H9 (cell line): ENCODE measurements at regions not wholly inside any gene's neighbourhood (a gene's known extent, or its start where the extent isn't known, plus 50 kb on each side); places are given as distances from the start of the nearest gene placed in this dataset.

Source experiments
- DNase-seq: peaks from one replicate; pipeline ENCODE4 v3.0.0-alpha.2; 2017
- H2AFZ ChIP-seq: one replicate; pipeline ENCODE4 v1.6.1; 2013; ENCODE audit warnings: mild to moderate bottlenecking, low read length, control low read depth, moderate library complexity
- H2AK5ac ChIP-seq: 2 replicates; pipeline ENCODE4 v1.6.1; 2013; ENCODE audit warnings: low read length, control low read depth, mixed read lengths; ENCODE audit not compliant: insufficient read length
- H2BK120ac ChIP-seq: one replicate; pipeline ENCODE4 v1.6.1; 2013; ENCODE audit warnings: low read depth, mild to moderate bottlenecking, low read length, control low read depth, inconsistent platforms; ENCODE audit not compliant: poor library complexity, severe bottlenecking
- H2BK12ac ChIP-seq: 2 replicates; pipeline ENCODE4 v1.6.1; 2013; ENCODE audit warnings: low read length, control low read depth, mixed read lengths, low read depth; ENCODE audit not compliant: insufficient read length
- H2BK15ac ChIP-seq: 2 replicates; pipeline ENCODE4 v1.6.1; 2013; ENCODE audit warnings: low read depth, low read length, control low read depth
- H2BK20ac ChIP-seq: one replicate; pipeline ENCODE4 v1.6.1; 2013; ENCODE audit warnings: low read depth, mild to moderate bottlenecking, low read length, control low read depth, inconsistent platforms; ENCODE audit not compliant: poor library complexity, severe bottlenecking
- H2BK5ac ChIP-seq: 2 replicates; pipeline ENCODE4 v1.6.1; 2013; ENCODE audit warnings: low read length, control low read depth, mixed read lengths; ENCODE audit not compliant: insufficient read length
- H3K14ac ChIP-seq: 2 replicates; pipeline ENCODE4 v1.6.1; 2013; ENCODE audit warnings: low read length, control low read depth; ENCODE audit not compliant: insufficient read depth
- H3K18ac ChIP-seq: 2 replicates; pipeline ENCODE4 v1.6.1; 2013; ENCODE audit warnings: low read depth, mild to moderate bottlenecking, mixed read lengths, low read length, control low read depth; ENCODE audit not compliant: insufficient read length
- H3K23ac ChIP-seq: 2 replicates; pipeline ENCODE4 v1.6.1; 2013; ENCODE audit warnings: low read length, control low read depth, mixed read lengths, low read depth; ENCODE audit not compliant: insufficient read length
- H3K23me2 ChIP-seq: 2 replicates; pipeline ENCODE4 v1.6.1; 2013; ENCODE audit warnings: low read depth, mild to moderate bottlenecking, mixed read lengths, low read length, control low read depth; ENCODE audit not compliant: insufficient read length, poor library complexity, severe bottlenecking
- H3K27ac ChIP-seq: 2 replicates; pipeline ENCODE4 v1.5.1; 2013; ENCODE audit warnings: low read length, control low read depth, mixed read lengths, low read depth; ENCODE audit not compliant: insufficient read length
- H3K27me3 ChIP-seq: 2 replicates; pipeline ENCODE4 v1.6.1; 2013; ENCODE audit warnings: low read length, control low read depth, inconsistent platforms; ENCODE audit not compliant: insufficient read depth
- H3K4ac ChIP-seq: 2 replicates; pipeline ENCODE4 v1.6.1; 2013; ENCODE audit warnings: low read depth, mild to moderate bottlenecking, control low read depth, inconsistent platforms, low read length, moderate library complexity
- H3K4me1 ChIP-seq: 2 replicates; pipeline ENCODE4 v1.6.1; 2013; ENCODE audit warnings: low read length, control low read depth, inconsistent platforms; ENCODE audit not compliant: insufficient read depth
- H3K4me2 ChIP-seq: 2 replicates; pipeline ENCODE4 v1.6.1; 2013; ENCODE audit warnings: low read length, control low read depth, mixed read lengths; ENCODE audit not compliant: insufficient read length, insufficient read depth
- H3K56ac ChIP-seq: 2 replicates; pipeline ENCODE4 v1.6.1; 2013; ENCODE audit warnings: low read depth, mild to moderate bottlenecking, mixed read lengths, low read length, control low read depth; ENCODE audit not compliant: insufficient read length
- H3K79me1 ChIP-seq: 2 replicates; pipeline ENCODE4 v1.6.1; 2013; ENCODE audit warnings: low read depth, mild to moderate bottlenecking, moderate library complexity, low read length, control low read depth, inconsistent platforms; ENCODE audit not compliant: insufficient read depth, poor library complexity, severe bottlenecking
- H3K79me2 ChIP-seq: 2 replicates; pipeline ENCODE4 v1.6.1; 2013; ENCODE audit warnings: low read length, control low read depth, inconsistent platforms; ENCODE audit not compliant: insufficient read depth
- H3K9ac ChIP-seq: 2 replicates; pipeline ENCODE4 v1.6.1; 2013; ENCODE audit warnings: low read length, control low read depth, mixed read lengths; ENCODE audit not compliant: insufficient read length; ENCODE audit errors: extremely low read depth
- H3K9me3 ChIP-seq: one replicate; pipeline ENCODE4 v1.6.1; 2013; ENCODE audit warnings: low read depth, low read length, inconsistent platforms; ENCODE audit not compliant: control insufficient read depth
- H3T11ph ChIP-seq: one replicate; pipeline ENCODE4 v1.6.1; 2013; ENCODE audit warnings: mild to moderate bottlenecking, low read length, control low read depth, inconsistent platforms
- H4K20me1 ChIP-seq: one replicate; pipeline ENCODE4 v1.6.1; 2013; ENCODE audit not compliant: control insufficient read depth, insufficient read length, insufficient read depth
- H4K5ac ChIP-seq: 2 replicates; pipeline ENCODE4 v1.6.1; 2013; ENCODE audit warnings: low read depth, mild to moderate bottlenecking, mixed read lengths, low read length, control low read depth; ENCODE audit not compliant: insufficient read length
- H4K8ac ChIP-seq: replicated peaks from 2 replicates; pipeline ENCODE4 v1.6.1; 2013; ENCODE audit warnings: low read length, control low read depth, mixed read lengths, low read depth; ENCODE audit not compliant: insufficient read length
- H4K91ac ChIP-seq: 2 replicates; pipeline ENCODE4 v1.6.1; 2013; ENCODE audit warnings: low read depth, mild to moderate bottlenecking, moderate library complexity, mixed read lengths, low read length, control low read depth; ENCODE audit not compliant: insufficient read length
- H3K27ac Mint-ChIP-seq, 3 experiments: 2 replicates in 2 of 3; 3 replicates in 1 of 3; pipeline ENCODE4 v1.8.0; 2020 to 2021; ENCODE audit warnings: mixed read lengths in 3 of 3, mild to moderate bottlenecking in 1 of 3, moderate library complexity in 1 of 3
- H3K27me3 Mint-ChIP-seq: 2 replicates; pipeline ENCODE4 v1.8.0; 2021; ENCODE audit warnings: low read depth, mild to moderate bottlenecking, moderate library complexity, mixed read lengths
- H3K36me3 Mint-ChIP-seq, 3 experiments: 2 replicates in 2 of 3; 3 replicates in 1 of 3; pipeline ENCODE4 v1.8.0; 2020 to 2021; ENCODE audit warnings: low read depth in 3 of 3, mixed read lengths in 3 of 3; ENCODE audit not compliant: insufficient read depth in 1 of 3
- H3K4me1 Mint-ChIP-seq, 2 experiments: 2 replicates each; pipeline ENCODE4 v1.8.0; 2020; ENCODE audit warnings: mixed read lengths in 2 of 2
- H3K4me3 Mint-ChIP-seq, 2 experiments: 2 replicates in 1 of 2; 3 replicates in 1 of 2; pipeline ENCODE4 v1.8.0; 2020 to 2021; ENCODE audit warnings: mild to moderate bottlenecking in 2 of 2, mixed read lengths in 2 of 2, moderate library complexity in 1 of 2
- H3K9me3 Mint-ChIP-seq, 2 experiments: 2 replicates in 1 of 2; 3 replicates in 1 of 2; pipeline ENCODE4 v1.8.0; 2020; ENCODE audit warnings: mild to moderate bottlenecking in 2 of 2, mixed read lengths in 2 of 2, moderate library complexity in 1 of 2
- WGBS: extraction: QIAGEN DNeasy Blood & Tissue Kit; methylation state at CpG from one replicate; pipeline ENCODE4 v1.1.7; 2013; ENCODE audit warnings: missing lambda C conversion rate, low lambda C conversion rate, mixed read lengths; ENCODE audit not compliant: insufficient read length; ENCODE audit errors: extremely low coverage; 5-methylcytosine and 5-hydroxymethylcytosine counted together
- TF ChIP-seq, protein P1 (sequence below): fragments of 200-600 bp; sonication (generic); conservative IDR thresholded peaks from 3 replicates; pipeline ENCODE4 v1.8.0; 2021; ENCODE audit warnings: antibody characterized with exemption, mild to moderate bottlenecking

DNA sequence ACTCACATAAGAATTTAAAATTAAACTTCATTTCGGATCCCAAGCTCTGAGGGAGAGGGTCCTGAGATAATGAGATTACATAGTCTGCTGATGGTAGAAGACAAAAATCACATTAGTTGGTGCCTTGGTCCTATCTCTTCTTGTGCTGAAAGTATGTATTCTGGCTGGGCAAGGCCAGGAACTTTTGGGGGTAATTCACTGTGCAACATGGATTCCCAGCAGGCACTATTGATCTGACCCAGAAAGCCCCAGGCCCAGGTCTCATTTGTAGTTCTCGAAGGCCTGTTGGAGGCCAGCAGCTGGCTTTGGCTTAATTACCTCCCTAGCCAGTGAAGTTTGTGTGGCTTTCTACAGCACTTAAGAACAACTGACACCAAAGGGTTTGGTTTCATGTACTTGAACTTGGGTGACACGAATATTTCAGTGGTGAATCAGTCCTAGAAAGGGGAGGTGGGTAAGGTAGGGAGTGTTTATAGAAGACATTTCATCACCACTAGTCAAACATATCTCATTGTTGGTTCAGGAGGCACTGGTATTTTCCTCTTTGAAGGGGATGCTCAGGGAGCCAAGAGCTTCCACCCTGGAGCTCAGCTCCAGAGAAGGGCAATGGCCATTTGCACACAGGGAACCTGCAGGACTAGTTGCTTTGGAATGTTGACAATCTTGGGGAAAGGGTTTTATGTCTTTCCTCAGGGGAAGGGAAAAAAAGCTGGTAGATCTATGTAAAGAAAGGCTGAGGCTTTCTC is 217.8 kb downstream of the OSR1 start:
- no CpG with 5 or more reads among the region's 3 CpGs for WGBS
- no peak for DNase-seq

More for the DNA sequence above, 217.8 kb downstream of the OSR1 start:
- H3K79me1 ChIP-seq, result no peaks in the 10 kb centered on the region
- H3K9me3 ChIP-seq, result no peaks in the 10 kb centered on the region
- no peaks in the 10 kb centered on the region for H3K27me3 ChIP-seq
- no peaks in the 10 kb centered on the region for H3K36me3 Mint-ChIP-seq
- H3K27ac ChIP-seq, result no peak overlapping the region
- no peak overlapping the region for H3T11ph ChIP-seq
- H2AFZ ChIP-seq, result no peak overlapping the region
- no peaks in the 10 kb centered on the region for H4K20me1 ChIP-seq
- no peak overlapping the region for H4K8ac ChIP-seq
- no peaks in the 10 kb centered on the region for H3K4me1 ChIP-seq
- H3K4me3 Mint-ChIP-seq, result no peak overlapping the region
- peak overlapping the region in 2 of 3 experiments; percentile 20 to 46; a peak in 2 of 7 replicates for H3K27ac Mint-ChIP-seq
- H3K4me2 ChIP-seq, result no peak overlapping the region
- no peak overlapping the region for H3K56ac ChIP-seq
- no peak overlapping the region for H3K9ac ChIP-seq
- no peak overlapping the region for H3K23ac ChIP-seq
- no peaks in the 10 kb centered on the region for H3K27me3 Mint-ChIP-seq
- TF ChIP-seq, protein P1, sequence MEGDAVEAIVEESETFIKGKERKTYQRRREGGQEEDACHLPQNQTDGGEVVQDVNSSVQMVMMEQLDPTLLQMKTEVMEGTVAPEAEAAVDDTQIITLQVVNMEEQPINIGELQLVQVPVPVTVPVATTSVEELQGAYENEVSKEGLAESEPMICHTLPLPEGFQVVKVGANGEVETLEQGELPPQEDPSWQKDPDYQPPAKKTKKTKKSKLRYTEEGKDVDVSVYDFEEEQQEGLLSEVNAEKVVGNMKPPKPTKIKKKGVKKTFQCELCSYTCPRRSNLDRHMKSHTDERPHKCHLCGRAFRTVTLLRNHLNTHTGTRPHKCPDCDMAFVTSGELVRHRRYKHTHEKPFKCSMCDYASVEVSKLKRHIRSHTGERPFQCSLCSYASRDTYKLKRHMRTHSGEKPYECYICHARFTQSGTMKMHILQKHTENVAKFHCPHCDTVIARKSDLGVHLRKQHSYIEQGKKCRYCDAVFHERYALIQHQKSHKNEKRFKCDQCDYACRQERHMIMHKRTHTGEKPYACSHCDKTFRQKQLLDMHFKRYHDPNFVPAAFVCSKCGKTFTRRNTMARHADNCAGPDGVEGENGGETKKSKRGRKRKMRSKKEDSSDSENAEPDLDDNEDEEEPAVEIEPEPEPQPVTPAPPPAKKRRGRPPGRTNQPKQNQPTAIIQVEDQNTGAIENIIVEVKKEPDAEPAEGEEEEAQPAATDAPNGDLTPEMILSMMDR, result no peak
- H3K4ac ChIP-seq, result no peak overlapping the region
- no peak overlapping the region for H3K14ac ChIP-seq
- no peak overlapping the region for H2AK5ac ChIP-seq
- H2BK120ac ChIP-seq, result no peak overlapping the region
- H3K23me2 ChIP-seq, result no peaks in the 10 kb centered on the region
- no peak overlapping the region for H2BK15ac ChIP-seq
- no peak overlapping the region for H2BK12ac ChIP-seq
- no peaks in the 10 kb centered on the region for H3K79me2 ChIP-seq
- H3K4me1 Mint-ChIP-seq, result peaks cover 14 to 20% of the 10 kb centered on the region in 2 experiments
- no peak overlapping the region for H3K18ac ChIP-seq
- no peak overlapping the region for H2BK20ac ChIP-seq
- H4K5ac ChIP-seq, result no peak overlapping the region
- no peak overlapping the region for H4K91ac ChIP-seq
- no peaks in the 10 kb centered on the region for H3K9me3 Mint-ChIP-seq
- H2BK5ac ChIP-seq, result no peak overlapping the region
